Dermis blood vessel endothelial cell (primary cell): ENCODE measurements at regions not wholly inside any gene's neighbourhood (a gene's known extent, or its start where the extent isn't known, plus 50 kb on each side); places are given as distances from the start of the nearest gene placed in this dataset.

ENCODE experiments used
- DNase-seq: peaks from one replicate; pipeline ENCODE4 v3.0.0; 2010

- DNase-seq, result no peak
These were observed 90.6 kb upstream of the LDAH start for GRCh38 chr2:20913491-20913890.

GRCh38 chr2:20900052-20900636 lies 77.2 kb upstream of the LDAH start:
- DNase-seq, result no peak

GRCh38 chr2:20897874-20898453 lies 75.1 kb upstream of the LDAH start:
- no peak for DNase-seq

- no peak for DNase-seq
These were observed 74.1 kb upstream of the LDAH start for GRCh38 chr2:20897047-20897446.

GRCh38 chr2:20884829-20885228 lies 61.9 kb upstream of the LDAH start:
- DNase-seq, result no peak

GRCh38 chr2:20882466-20883170 lies 59.7 kb upstream of the LDAH start:
- no peak for DNase-seq

- DNase-seq, result no peak
These were observed 57.4 kb upstream of the LDAH start for GRCh38 chr2:20880221-20880771.

- no peak for DNase-seq
These were observed 56.3 kb upstream of the LDAH start for GRCh38 chr2:20879221-20879620.

- DNase-seq, result no peak
These were observed 55.1 kb upstream of the LDAH start for GRCh38 chr2:20877960-20878359.
